Erythroblast (primary cell): ENCODE measurements at regions not wholly inside any gene's neighbourhood (a gene's known extent, or its start where the extent isn't known, plus 50 kb on each side); places are given as distances from the start of the nearest gene placed in this dataset.
"Not testable (repeated sequence)": the region's sequence is repeated elsewhere in the genome, so short reads cannot be mapped to it uniquely, and the experiment has no call there.

Experiments used
- DNase-seq, 2 experiments: peaks; one replicate each; lab custom pipeline; 2025; lab: John Stamatoyannopoulos, UW
- GATA1 ChIP-seq: IDR thresholded peaks from 2 replicates; pipeline ENCODE4 v1.6.1; 2011; ENCODE audit warnings: low read depth, mild to moderate bottlenecking, control low read depth, low read length, moderate library complexity
- POLR2A ChIP-seq: IDR thresholded peaks from 2 replicates; pipeline ENCODE4 v1.6.1; 2011; ENCODE audit warnings: mild to moderate bottlenecking, low read length

DNA sequence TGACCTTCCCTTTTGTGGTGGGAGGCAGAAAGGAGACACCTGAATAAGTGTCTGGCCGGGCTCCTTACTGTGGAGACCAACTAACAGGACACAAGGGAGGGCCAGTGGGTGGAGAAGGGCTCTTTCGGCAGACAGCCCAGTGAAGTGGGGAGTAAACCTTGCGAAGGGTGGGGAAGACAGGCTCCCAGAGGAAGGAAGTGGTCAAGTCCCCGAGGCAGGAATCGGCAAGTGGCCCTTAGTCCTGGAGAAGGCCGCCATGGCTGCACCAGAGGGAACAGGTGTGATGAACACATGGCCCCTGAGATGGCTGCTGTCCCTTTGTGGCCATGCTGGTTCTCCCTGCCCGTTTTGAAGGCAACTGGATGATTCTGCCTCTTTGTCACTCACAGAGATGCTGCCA lies 187.2 kb upstream of the IGFBP3 start:
- no peak for DNase-seq
- TF ChIP-seq POLR2A (no peak), GATA1 (no peak)

DNA sequence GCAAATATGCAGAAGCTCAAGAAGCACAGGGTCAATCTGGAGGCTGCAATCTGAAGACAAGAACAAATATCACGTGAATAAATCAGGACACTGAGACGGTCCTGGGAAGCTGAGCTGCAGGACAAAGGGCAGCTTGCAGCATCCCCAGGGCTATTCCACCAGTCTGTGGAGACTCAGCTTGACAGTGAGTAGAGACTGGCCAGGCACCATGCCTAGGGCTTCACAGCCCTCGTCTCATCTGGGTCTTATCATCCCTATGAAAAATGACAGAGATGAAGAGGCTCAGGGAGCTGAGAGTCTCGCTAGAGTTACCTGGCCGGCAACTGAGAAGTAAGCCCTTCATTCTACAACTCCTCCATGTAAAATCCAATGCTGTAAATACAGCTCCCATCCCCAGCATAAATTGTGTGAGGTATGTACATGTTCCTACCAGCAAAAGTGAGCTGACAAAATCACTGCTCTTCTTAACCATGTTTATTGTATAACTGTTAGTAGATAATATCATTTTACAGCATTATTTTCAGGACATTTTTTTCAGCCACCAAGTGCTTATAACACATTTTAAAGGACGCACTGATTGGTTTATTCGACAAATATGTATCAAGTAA lies 186.6 kb upstream of the IGFBP3 start:
- TF ChIP-seq POLR2A = no peak
- TF ChIP-seq GATA1 = no peak
- DNase-seq = no peak

DNA sequence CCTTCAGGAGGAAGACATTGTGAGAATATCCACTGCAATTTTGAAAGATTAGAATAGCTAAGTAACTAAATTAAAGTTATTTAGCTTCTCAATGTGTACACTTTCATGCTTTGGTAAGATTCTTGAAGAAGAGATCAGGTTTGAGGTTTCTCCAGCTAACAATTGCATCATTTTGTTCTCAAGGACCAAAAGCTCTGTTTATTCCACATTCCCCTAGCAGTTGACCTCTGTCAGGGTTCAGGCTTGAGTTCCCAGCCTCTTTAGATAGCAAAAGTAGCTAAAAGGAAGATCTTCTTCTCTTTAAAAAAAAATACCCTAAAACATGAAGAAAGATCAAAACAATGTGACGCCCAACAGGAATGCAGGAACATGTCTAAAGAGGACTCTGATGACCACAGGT lies 179.4 kb upstream of the IGFBP3 start:
- no peak for DNase-seq
- TF ChIP-seq POLR2A (no peak), GATA1 (no peak)

DNA sequence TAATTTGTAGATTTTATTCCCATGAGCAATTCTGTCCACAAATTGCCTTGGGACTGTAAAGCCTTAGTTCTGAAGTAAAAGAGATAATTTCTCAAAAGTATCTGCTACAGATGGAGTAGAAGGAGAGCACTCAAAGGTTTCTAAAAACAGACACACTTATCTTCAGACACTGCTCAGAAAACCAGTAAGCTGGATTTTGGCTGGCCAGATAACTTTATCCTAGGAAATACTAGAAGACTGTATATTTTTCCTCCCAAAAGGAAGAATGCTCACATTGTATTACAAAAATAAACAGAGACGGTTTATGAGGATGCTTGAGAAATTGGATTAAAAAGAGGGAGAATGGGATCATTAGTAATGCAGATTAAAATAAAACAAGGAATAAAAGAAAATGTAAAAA lies 178.0 kb upstream of the IGFBP3 start:
- TF ChIP-seq GATA1 = no peak
- no peak for TF ChIP-seq POLR2A
- DNase-seq = no peak

DNA sequence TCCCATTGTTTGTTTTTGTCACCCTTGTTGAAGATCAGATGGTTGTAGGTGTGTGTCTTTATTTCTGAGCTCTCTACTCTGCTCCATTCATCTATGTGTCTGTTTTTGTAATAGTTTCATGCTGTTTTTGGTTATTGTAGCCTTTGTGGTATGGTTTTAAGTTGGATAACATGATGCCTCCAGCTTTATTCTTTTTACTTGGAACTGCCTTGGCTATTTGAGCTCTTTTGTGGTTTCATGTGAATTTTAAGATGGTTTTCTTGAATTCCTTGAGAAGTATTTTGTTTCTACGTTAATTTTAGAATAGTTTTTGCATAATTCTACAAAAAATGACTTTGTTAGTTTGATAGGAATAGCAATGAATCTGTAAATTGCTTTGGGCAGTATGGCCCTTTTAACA lies 170.0 kb upstream of the IGFBP3 start:
- no peak for TF ChIP-seq GATA1
- no peak for TF ChIP-seq POLR2A
- DNase-seq = no peak

DNA sequence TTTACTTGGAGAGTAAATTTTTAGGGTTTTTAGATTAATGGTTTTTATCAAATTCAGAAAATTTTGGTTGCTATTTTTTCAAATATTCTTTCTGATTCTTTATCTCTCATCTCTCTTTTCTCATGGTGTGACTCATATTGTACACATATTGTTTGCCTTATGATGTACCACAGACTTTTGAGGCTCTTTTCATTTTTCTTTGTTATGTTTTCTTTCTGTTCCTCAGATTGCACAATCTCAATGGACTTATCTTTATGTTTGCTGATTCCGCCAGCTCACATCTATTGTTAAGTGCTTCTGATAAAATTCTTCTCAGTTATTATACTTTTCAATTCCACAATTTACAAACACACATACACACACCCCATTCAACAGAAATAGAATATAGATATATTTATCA lies 168.2 kb upstream of the IGFBP3 start:
- no peak for DNase-seq
- TF ChIP-seq GATA1 (no peak), POLR2A (no peak)

DNA sequence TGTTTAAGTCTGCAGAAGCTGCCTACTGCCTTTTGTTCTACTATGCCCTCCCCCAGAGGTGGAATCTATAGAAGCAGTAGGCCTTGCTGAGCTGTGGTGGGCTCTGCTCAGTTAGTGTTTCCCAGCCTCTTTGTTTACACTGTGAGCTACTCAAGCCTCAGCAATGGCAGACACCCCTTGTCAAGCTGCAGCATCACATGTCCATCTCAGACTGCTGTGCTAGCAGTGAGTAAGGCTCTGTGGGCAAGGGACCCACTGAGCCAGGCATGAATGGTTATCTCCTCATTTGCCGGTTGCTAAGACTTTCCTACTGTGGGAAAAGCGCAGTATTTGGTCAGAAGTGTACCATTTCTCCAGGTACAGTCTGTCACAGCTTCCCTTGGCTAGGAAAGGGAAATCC lies 167.4 kb upstream of the IGFBP3 start:
- DNase-seq = not testable (repeated sequence)

DNA sequence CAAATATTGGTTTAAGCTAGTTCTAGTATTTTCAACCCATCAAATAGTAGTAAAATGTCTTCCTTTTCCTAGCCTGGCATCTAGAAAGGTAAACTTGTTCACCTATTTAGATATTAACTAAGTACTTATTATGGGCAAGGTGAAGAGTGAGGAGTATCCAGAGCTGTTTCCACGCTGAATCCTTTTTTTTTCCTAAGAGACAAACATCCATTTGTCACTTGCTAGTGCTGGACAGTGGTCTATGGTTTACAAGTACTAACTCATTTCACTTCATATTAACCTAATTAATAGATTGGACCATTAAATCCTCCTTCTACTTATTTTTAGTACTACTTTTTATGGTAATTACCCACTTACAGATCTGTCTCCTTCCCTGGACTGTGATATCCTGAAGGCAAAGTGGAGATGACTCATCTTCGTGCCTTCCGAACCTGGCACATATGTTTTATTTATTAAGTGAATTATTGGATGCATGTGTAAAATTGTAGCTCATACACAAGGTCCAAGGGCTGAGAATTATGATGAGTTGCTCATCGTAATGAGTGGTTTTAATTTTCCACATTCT lies 159.6 kb upstream of the IGFBP3 start:
- DNase-seq = no peak
- no peak for TF ChIP-seq GATA1
- no peak for TF ChIP-seq POLR2A

DNA sequence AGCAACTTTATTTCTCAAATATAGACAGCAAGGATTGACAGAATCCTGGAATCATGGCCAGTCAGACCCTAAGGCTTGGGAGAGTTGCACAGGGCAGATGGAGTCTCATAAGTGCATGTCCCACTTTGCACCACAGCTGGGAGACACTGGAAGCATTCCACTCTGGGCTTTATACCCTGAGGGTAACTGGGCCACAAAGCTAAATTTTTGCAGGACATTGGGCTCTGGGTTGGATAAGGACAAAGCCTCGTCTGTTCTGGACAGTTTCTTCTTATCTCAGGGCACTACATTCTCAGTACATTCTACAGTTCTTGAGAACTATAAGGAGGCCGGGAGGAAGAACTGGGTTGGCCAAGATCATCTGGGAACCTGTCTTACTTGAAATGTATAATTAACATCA lies 158.3 kb upstream of the IGFBP3 start:
- DNase-seq = no peak
- no peak for TF ChIP-seq GATA1
- TF ChIP-seq POLR2A = no peak

DNA sequence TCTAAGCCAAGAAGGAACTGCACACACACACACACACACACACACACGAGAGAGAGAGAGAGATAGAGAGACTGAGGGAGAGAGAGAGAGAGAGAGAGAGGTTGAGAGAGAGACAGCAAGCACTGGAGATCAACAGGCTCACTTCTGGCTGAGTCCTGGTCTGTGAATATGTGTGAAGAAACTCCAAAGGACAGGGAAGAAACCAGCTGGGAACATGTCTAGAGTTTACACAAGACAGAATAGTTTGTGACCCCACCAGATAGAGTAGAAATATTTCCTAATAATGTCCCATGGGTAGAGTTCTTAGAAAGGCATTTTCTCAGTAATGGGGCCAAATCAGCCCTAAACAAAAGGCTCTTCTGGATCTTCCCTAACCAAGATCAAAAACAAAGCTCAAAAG lies 155.5 kb upstream of the IGFBP3 start:
- TF ChIP-seq POLR2A (no peak), GATA1 (no peak)

DNA sequence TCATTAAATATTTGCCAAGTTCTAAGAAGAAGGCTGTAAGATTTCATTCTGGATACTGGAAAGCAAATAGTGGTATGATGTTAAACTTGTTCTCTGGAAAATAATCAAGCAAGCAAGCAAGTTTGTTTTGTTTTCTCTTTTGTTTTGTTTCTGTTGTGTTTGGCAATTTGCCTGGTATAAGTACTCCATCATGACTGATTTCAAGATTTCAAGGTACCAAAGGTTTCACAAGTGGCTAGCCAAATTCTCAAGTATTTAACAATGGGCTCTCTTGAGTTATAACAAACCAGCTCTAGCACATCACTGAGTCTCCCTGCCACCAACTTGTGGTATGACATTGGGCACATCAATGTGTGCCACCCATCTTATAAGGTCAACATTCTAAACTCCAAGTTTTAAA lies 151.7 kb upstream of the IGFBP3 start:
- DNase-seq = no peak
- TF ChIP-seq POLR2A (no peak), GATA1 (no peak)

More for the DNA sequence above, 155.5 kb upstream of the IGFBP3 start:
- DNase-seq = no peak

DNA sequence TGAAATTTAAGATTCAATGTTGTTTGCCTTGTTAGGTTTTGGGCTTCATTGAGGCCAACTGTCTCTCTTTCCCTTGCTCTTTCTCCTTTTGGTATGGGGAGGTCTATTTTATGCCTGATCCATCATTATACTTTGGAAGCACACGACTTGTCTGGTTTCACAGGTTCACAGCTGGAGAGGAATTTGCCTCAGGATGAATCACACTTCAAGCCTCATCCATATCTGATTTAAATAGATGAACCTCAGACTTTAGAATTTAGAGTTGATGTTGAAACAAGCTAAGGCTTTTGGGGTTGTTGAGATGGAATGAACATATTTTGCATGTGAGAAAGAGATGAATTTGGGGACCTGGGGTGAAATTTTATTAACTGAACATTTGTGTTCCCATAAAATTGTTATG lies 150.5 kb upstream of the IGFBP3 start:
- TF ChIP-seq POLR2A = no peak
- TF ChIP-seq GATA1 = no peak
- DNase-seq = no peak

DNA sequence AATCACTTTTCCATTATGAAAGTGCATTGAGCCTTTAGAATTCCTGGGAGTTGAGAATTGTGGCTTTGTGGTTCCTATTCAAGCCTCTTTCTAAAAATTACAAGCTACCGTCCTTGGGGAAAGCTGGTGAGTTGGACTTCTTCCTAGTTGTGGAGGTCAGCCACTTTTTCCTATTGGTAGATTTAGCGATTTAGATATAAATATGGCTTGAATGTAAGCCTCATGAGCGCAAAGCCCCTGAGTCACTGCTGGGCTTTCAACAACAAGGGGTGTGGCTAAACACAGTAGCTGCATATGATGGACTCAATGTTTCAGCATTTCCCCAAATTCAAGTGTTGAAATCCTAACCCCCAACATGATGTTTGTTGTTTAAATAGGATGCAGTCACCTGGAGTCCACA lies 150.0 kb upstream of the IGFBP3 start:
- DNase-seq = no peak
- TF ChIP-seq POLR2A (no peak), GATA1 (no peak)

DNA sequence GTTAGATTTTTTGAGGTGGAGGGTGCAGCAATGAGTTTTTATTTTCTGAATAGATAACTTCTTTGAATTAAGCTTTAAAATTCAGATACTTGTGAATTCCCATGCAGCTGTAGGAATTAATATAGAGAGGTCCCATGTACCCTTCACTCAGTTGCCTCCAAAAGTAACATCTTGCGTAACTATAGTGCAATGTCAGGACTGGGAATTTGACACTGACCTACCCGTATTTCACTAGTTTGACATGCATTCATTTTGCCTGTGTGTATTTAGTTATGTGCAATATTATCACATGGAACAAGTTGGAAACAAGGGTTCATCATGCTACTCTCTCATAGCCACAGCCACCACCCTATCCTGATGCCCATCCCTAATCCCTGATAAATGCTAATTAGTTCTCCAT lies 147.1 kb upstream of the IGFBP3 start:
- no peak for DNase-seq
- TF ChIP-seq POLR2A (no peak), GATA1 (no peak)

DNA sequence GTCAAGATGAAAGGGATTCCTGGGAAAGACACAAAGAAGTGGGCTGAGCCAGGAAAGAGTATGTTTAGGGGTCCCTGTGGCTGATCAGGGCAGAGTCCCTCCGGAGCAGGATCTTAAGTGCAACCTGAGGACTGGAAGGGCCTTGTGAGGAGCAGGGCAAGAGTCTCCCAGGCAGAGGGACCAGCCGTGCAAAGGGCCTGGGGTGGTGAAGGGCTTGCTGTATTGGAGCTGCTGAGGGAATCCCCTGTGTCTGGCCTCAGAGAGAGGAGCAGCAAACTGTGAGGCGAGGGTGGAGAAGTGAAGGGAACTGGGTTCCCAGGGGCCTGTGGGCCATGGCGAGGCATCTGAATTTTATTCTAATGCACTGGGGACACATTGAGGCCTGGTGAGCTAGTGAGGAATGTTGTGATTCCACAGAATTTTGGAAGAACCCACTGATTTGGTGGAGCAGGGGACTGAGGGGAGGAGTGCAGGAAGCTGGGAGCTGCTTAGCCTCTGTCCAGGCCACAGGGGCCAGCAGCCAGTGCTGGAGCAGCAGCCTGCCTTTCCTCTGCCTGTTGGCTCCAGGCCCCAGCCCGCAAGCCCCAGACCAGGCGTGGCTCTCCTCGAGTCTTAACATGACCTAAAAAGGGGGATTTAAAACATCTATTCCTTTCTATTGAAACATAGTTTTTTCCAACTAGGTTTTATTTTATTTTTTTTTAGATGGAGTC lies 138.4 kb upstream of the IGFBP3 start:
- no peak for DNase-seq
- TF ChIP-seq GATA1 (no peak), POLR2A (no peak)

DNA sequence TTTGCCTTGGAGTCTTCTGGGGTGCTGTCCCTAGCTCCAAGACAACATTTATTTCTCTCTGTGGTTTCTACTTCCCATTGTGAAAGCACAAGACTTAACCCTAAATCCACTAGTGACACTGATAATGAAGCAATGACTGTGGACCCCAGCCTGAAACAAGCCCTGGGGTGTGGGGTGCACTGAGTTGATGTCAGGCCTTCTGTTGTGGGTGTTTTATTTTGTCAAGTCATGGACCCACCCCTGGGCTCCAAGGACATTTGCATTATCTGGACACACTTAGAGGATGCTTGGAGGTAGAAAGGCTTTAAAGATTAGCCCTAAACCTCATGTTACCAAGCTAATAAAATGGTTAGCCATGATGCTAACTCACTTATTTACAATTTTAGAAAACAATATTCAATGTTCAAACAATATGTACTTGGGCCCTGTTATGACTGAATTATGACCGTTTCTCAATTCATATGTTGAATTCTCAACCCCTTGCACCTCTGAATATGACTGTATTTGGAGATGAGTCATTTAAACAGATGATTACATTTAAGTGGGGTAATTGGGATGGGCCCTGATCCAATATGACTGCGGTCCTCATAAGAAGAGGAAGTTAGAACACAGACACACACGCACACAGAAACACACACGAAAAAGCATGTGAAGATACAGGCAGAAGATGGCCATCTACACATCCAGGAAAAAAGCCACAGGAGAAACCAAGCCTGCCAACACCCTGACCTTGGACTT lies 137.2 kb upstream of the IGFBP3 start:
- no peak for TF ChIP-seq GATA1
- no peak for TF ChIP-seq POLR2A
- DNase-seq = no peak
